GM18519 (cell line): ENCODE measurements at regions not wholly inside any gene's neighbourhood (a gene's known extent, or its start where the extent isn't known, plus 50 kb on each side); places are given as distances from the start of the nearest gene placed in this dataset.
"Not testable (repeated sequence)": the region's sequence is repeated elsewhere in the genome, so short reads cannot be mapped to it uniquely, and the experiment has no call there.

Source experiments
- ATAC-seq: cut with Tn5 transposase; IDR thresholded peaks from one replicate; pipeline ENCODE4 v1.9.1; 2021; ENCODE audit warnings: mild to moderate bottlenecking, moderate library complexity; ENCODE audit not compliant: unreplicated experiment, low FRiP score

DNA sequence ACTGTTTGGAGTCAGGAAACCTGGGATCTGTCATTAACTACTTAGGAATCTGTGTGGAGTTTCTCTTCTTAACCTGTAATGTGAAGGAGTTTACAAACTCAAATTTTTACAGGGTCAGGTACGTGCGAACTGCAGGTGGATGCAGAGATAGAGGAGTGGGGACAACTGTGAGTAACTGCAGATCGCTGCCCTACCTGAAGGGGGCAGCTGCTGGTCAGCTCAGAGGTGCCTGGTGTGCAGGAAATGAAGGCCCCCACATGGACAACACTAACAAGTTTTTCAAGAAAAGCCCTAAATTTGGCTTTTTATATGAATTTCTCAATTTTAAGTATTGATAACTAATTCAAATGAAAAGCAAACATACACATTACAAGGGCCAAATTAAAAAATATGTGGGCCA lies 380.0 kb downstream of the REEP3 start:
- ATAC-seq, result no peak

DNA sequence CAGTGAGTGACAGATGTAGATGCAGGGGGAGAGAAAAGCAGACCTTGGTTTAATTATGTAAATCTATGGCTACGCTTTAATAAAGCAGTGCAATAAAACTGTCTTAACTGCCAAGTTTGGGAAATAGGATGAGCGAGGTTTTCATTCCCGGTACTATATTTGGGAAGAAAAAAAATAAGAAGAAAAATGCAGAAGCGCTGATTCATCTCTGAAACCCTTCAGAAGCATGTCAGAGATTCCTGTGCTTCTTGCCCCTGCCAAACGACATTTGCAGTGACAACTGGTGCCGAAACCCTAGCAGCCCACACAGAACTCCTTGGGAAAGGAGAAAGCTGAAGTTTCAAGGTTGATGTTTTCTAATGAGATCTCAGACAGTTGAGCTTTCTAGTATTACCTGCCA lies 380.7 kb downstream of the REEP3 start:
- ATAC-seq, result no peak

DNA sequence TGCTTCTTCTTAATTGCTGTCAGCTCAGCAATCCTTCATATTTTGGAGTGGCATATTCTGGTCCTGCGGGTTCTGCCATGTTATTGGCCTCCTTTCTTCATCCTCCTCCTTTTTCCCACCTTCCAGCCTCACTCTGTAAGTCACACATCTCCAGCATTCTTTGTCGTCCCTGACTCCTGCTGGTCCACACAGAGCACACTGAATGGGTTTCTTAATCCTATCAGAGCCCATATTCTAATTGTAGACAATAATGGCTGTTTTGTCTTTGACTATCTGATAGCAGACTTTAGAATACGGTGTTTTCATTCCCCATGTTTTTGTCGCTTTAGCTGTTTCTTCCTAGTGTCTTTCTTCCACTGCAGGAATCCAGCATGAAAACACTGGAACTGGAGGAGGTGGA lies 389.6 kb downstream of the REEP3 start:
- no peak for ATAC-seq

DNA sequence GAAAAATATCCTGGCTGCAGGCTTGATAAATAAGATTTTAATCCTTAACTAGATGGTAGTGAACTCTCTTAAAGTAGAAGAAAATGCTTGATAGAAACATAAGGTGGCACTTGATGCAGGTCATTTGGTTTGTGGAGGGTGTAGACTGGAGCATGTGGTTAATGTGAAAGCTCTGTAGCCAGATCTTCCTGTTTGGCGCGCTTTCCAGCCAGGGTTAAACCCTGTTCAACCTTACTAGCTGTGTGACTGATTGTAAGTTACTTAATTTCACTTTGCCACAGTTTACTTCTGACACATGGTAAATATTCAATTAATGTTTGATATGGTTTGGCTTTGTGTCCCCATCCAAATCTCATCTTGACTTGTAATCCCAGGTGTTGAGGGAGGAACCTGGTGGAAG lies 394.0 kb downstream of the REEP3 start:
- ATAC-seq, result no peak

DNA sequence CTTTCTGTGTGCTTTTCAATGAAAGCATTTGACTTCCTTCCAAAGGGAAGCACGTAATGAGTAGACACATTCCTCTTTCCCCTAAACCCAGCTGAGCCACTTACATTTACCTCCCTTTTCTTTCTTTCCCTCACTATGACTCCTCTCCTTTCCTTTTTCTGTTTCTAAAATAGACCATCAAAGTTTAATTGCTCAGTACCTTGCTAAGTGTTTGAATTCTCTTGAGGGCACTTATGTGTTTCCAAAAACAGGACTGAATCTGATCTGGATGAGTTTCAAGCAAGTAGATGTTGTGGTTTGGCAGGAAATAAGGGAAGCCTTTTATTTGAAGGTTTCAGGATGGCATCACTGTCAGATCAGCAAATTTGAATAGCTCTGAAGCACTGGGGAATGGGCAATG lies 396.2 kb downstream of the REEP3 start:
- no peak for ATAC-seq

DNA sequence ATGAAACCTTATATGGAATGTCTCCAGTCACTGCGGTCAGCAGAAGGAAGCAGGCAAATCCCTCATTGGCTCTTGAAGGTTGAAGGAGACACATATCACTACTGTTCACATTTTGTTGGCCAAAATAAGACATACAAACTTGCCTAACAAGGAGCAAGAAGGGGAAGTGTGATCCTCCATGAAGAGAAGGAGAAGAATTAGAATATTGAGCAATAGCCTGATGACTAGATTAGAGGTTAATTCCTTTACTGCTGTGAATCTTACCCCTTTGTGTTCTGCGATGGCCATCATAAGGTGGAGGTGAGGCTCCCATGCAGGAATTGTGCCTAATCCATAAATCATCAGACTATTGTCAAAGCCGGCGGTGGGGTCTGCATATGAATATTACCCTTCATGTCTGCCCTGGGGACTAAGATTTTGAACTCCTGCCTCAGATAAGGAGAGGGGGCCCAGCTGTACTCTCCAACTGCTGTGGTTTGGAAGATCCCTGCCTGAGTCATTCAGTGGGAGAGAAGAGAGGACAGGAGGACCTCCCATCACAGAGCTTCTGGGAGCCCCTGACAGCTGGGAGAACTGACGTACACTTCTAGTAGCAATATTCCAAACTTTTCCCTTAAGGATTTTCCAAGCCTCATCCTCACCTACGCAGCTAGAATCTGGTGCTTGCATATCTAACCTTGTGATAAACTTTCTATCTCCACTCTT lies 398.5 kb downstream of the REEP3 start:
- ATAC-seq, result no peak

DNA sequence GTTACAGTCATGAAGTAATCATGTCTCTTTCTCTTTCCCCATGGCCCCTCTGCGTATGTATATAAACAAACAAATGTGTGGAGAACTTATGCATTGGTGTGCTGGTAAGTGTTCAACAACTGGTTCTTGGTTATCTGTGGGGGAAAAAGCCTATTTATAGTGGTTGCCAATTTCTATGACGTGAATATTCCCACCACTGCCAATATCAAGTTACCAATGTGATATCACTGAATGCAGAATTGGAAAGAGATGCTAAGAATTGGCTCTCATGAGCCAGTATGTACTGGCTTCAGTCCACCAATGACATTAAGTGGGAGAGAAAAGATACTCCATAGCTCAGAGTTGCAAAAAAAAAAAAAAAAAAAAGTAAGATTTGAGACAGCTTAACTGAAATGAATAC lies 399.7 kb downstream of the REEP3 start:
- no peak for ATAC-seq

DNA sequence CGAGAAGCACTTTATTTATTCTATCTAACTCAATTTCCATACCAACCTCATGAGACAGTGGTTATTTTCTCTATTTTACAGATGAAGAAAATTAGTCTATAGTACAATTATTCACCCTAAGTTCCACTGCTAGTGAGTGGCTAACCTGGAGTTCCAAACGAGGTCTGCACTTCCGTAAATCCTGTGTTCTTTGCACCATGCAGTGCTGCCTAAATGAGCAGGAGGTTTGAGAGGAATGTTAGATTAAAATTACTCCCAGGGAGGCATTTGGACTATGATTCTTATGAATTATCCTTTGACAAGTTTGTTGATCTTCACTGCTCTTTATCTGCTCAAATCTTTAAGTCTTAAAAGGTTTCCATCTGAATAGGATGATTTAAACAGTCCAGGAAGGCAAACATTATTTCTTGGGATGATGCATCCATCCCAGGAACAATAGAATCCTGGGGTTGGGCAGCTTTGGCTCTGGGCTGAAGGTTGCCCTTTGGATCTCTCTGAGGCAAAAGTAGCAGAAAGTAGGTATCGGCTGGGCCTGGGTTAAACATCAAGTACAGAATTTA lies 400.8 kb downstream of the REEP3 start:
- no peak for ATAC-seq

DNA sequence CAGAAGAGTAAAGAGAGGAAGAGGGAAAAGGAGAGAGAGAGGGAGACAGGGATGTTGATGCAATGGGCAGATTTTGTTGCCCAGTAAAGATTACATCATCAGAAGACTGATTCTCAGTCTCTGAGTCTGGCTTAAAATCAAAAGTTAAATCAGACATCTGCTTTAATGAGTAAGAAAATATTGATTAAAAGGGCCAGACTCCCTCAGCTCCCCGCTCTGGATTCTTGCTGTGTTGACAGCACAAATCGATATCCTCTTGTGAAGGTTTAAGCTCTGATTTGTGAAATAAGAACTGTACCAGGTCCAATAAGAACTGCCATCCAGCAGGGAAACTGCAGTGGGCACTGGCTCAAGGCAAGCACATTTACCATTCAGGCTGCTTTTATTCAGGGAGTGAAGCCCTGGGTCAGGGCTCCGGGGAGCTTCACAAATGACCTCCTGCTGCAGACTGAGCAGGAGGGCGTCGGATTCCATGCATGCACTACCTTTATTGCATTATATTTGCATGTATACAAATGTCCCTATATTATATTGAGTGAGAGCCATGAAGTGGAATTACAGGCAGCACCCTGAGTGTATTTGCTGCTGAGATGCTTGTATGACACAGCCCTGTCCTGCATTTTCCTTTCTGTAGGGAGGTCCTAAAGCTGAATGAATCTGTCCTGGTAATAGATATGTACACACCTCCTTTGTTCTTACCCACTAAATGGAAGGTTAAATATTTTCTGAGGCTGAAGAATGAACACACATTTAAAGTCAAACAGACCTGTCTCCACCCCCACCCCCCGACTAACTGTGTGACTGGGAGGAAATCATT lies 401.5 kb downstream of the REEP3 start:
- no peak for ATAC-seq

DNA sequence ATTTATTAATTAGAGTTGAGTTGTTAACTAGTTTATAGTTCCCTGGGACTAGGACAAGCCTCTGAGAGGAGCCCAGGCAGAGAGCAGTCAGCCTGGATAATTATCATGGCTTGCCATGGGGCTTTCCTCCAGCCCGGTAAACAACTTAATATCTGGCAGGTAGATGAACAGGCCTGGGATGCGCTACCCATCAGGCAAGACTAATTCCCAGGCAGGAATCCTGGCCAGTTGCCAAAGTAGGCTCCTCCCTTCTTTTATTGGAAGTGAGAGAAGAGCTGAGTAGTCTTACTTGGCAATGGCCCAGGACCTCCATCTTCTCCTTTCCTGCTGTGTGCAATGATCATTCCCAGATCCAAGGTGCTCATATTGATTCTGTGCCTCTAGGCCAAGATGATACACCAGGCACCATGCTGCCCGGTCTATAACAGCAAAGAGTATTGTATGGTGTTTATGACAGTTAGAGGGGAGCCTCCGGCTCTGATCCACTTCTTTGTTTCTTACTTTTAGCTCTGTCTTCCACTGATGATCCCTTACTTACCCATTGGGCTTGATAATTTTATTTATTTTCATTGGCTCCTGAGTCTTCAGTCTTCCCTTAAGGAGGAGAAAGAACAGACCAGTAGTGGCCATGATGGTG lies 408.7 kb downstream of the REEP3 start:
- no peak for ATAC-seq

DNA sequence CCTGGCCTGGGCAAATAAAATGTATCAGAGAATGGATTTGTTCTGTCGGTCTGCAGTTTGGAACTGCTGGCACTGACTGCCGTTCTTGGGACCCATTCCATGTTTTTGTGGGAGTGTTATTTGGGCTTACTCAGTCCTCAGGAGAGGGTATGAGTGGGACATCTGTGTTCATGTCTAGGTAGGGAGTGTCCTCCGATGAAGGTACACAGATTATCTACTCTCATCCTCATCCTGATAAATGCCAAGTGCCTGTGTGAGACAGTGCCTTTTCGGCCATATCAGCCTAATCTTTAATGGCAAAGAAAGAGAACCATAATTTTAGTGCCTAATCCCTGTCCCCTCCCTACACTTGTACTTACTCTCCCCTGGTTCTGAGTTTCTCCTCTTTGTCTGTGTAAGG lies 409.4 kb downstream of the REEP3 start:
- ATAC-seq, result no peak

DNA sequence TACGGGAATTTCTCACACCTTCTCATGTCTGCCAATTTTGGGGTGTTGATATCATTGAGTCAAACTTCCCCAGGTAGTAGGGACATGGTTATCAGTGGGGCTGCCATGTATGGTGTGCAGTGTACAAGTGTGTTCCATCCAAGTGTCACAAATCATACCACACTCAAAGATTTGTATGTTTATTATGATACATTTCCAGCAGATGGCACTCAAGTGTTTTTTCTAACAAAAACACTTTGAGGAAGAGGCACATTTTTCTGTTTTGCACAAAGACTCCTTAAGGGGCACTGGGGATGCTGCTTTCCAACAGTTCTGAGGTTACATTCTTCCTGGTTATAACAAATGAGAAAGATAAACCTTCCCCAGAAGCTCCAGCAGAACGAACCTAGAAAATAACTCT lies 414.5 kb downstream of the REEP3 start:
- peak; percentile 54 for ATAC-seq

DNA sequence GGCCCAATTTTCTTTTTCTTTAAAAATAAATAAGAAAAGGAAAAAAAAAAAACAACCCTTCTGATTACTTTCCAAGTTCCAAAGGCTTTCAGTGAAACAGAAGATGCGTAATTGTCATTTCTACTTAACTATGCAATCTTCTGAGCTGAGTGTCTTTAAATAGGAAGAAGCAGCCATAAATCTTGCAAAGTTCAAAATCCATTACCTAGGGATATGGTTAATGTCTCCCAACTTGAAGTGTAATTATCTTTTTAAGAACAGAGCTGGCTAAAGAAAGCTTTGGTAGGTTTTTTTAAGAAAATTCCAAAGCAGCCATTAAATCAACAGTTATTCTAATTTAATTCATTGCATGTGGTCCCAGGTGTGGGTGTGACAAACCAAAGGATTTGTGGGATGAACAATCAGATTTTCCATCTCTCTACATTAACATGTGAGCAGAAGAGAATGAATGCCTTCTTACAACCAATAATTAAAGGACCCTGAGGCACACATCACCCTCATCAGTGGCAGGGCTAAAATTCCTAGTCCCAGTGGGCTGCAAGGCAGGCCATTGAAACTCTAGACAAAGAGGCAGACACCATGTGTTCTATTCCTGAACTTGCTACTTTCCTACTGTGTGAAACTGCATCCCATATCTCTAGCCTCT lies 419.2 kb downstream of the REEP3 start:
- ATAC-seq, result no peak

DNA sequence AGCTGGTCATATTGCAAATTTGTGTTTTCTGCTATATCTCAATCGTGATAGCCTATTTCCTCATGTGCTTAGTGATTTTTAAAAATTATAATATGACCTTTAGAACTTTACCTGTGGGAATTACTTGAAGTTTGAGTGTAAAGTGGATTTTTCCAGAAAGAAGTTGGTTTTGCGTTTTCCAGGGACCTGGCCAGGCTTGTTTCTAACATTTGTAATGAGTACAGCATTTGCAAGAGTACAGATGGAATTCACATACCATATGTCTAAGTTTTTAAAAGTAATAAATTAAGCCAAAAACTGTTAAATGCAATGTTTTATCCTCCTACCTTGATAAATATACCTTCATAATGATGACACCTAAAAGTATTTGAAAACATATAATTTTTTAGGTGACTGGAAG lies 443.2 kb downstream of the REEP3 start:
- ATAC-seq, result no peak

DNA sequence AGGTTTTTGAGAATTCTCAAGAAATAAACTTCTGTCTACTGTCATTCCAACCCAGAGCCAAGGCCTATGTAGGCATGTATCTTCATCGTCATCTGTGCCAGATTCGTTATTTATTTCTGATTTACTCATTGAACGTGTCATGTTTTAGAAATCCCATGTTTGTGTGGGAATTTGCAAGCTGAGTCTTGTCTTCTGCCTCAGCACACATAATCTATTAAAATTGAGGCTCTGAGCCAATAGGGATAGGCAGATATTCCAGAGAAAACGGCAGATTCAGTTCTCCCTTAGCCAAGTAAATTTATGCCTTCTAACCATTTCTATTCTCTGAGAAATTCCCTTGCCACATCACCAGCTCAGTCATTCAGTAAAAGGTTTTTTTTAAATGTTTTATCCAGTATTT lies 444.6 kb downstream of the REEP3 start:
- ATAC-seq, result no peak

DNA sequence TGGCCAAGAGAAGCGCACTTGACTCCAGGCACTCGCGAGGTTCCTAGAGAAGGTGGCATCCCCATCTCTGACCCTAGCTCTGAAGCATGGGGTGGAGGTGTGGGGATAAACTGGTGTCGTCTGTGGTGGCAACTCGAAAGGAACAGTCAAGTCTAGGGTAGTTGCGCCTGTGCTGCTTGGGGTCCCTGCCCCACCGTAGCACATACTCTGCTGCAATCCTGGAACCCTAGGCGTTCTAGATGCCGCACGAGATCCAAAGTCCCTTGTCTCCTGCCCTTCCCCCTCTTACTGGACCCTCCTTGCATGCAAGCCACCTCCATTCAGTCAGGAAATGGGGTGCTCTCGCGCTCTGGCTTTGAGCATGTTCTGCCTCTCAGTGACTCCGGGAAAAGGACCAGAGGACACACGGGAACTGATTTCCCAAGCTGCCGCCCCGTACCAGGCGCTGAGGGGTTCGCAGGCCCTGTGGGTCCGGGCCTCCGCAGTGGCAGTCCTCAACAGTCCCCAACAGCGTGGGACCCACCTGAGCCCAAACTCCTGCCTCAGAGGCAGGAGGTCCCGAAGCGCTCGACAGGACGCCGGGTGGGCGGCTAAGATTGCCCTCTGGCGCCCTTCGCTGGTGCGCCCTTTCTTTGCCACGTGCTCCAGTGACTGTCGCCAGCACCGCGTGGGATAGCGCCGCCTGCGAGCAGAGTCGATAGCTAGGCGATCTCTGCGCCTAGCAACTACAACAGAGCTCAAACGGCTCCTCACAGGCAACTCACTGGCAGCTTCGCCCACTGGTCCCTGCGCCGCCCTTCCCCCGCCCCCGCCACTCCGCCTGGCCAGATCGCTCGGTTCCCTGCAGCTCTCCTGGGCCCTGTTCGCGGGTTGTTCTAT lies 452.0 kb downstream of the REEP3 start:
- ATAC-seq, result no peak

DNA sequence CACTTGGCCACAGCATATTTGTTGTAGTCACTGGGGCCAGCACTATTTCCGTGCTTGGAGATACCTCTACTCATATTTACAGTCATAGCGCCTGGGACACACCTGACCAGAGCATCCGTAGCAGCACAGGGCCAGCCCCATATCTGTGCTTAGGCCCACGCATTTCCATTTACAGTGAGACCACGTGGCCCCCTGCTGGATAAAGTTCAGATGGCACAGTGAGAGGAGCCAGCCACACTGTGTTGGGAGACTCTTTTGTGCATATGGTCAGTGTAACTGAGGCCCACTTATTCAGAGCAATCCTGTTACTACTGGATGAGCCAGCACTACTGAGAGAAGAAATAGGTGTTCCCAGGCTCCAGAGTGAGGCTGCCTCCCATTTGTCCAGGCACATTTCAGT lies 455.3 kb downstream of the REEP3 start:
- peak; percentile 92 for ATAC-seq

DNA sequence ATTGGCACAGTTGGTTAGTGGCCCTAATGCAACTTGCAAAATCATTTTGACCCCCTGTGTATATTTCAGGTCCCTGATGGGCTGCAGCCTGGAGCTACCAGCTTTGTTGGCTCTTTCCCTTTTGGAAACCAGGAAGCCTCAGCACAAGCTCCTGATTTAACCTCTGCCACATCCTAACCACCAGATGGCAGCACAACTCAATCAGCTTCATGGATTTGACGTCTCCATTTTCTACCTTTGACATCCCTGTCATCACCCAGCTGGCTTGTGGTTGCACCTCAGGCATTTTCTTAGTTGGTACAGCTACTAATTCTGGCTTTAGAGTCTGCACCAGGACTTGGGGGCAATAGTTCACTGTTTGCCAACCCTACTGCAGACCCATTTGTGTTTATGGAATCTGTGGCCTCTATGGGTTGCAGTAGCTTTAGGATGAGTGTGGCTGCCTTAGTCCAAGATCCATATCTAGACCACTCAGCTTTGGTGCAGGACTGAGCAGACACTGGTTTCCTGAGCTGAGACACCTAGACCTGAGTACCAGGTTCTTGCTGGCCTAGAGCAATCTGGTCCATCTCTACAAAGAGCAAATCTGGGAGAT lies 456.2 kb downstream of the REEP3 start:
- ATAC-seq, result peak; percentile 53

DNA sequence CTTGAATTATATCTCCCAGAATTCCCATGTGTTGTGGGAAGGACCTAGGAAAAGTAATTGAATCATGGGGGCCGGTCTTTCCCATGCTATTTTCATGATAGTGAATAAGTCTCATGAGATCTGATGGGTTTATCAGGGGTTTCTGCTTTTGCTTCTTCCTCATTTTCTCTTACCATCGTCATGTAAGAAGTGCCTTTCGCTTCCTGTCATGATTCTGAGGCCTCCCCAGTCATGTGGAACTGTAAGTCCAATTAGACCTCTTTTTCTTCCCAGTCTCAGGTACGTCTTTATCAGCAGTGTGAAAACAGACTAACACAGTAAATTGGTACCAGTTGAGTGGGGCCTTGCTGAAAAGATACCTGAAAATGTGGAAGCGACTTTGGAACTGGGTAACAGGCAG lies 459.7 kb downstream of the REEP3 start:
- not testable (repeated sequence) for ATAC-seq

DNA sequence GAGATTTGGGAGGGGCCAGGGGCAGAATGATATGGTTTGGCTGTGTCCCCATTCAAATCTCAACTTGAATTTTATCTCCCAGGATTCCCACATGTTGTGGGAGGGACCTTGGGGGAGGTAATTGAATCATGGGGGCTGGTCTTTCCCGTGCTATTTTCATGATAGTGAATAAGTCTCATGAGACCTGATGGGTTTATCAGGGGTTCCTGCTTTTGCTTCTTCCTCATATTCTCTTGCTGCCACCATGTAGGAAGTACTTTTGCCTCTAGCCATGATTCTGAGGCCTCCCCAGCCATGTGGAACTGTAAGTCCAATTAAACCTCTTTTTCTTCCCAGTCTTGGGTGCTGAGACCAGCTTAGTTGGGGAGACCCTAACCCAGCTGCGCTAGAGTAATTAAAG lies 462.9 kb downstream of the REEP3 start:
- ATAC-seq, result not testable (repeated sequence)
